ENCODE measurements at regions not wholly inside any gene's neighbourhood (a gene's known extent, or its start where the extent isn't known, plus 50 kb on each side); places are given as distances from the start of the nearest gene placed in this dataset.

DNA sequence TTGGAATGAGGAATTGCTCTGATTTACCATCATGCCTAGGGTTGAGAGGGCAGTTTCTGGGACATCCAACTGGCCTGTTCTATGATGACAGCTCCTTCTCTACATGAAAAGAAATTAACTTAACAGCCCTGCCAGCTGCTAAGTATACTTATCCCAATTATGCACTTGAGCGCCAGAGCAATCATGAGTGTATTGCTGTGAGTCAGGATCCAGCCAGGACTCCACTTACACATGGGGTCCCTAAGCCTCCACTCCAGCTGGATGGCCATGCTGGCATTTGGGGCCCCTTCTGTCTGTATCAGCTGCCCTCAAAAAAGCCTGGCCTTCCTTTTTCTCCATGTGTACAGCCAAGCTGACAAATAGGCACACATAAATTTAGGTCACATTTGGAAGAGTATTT is 481.9 kb downstream of the TMX3 start:
- TF ChIP-seq ZNF274 (IDR thresholded peaks at IDR 0.05; ENCODE audit: borderline replicate concordance, extremely low read depth, low read length) (no peak), EP300 (IDR thresholded peaks at IDR 0.05; ENCODE audit: borderline replicate concordance in 1 of 2, low read depth in 2 of 2, low read length in 2 of 2) (no peak), CBX5 (IDR thresholded peaks at IDR 0.05; ENCODE audit: low read depth, low read length) (no peak)
